Ascending aorta (tissue), 2 donors: ENCODE measurements at regions not wholly inside any gene's neighbourhood (a gene's known extent, or its start where the extent isn't known, plus 50 kb on each side); places are given as distances from the start of the nearest gene placed in this dataset.

Experiments used
- DNase-seq, 2 donors: peaks; one replicate each; pipeline ENCODE4 v3.0.0-alpha.2; 2019; ENCODE audit warnings: low spot score in 2 of 2
- H3K27ac ChIP-seq, 2 donors: fragments of 200-600 bp; sonication (generic); one replicate each; pipeline ENCODE4 v1.5.1; 2016 to 2017; ENCODE audit warnings: mild to moderate bottlenecking in 1 of 2
- H3K27me3 ChIP-seq: fragments of 200-600 bp; sonication (generic); one replicate; pipeline ENCODE4 v1.5.1; 2017
- H3K36me3 ChIP-seq, 2 donors: fragments of 200-600 bp; sonication (generic); one replicate each; pipeline ENCODE4 v1.5.1; 2016
- H3K4me1 ChIP-seq, 2 donors: fragments of 200-600 bp; sonication (generic); one replicate each; pipeline ENCODE4 v1.5.1; 2016 to 2017; ENCODE audit warnings: mild to moderate bottlenecking in 1 of 2
- H3K4me3 ChIP-seq, 2 donors: fragments of 200-600 bp; sonication (generic); one replicate each; pipeline ENCODE4 v1.5.1; 2016 to 2017; ENCODE audit warnings: mild to moderate bottlenecking in 1 of 2
- H3K9me3 ChIP-seq, 2 donors: fragments of 200-600 bp; sonication (generic); one replicate each; pipeline ENCODE4 v1.5.1; 2016
- intact Hi-C: fragments of 100-400 bp; cut with DNase I; formaldehyde crosslinking; loops from one replicate; pipeline ENCODE4 v1.15.1; 2023
- TF ChIP-seq, protein P1 (sequence below), 3 experiments: fragments of 200-600 bp in 2 of 3; fragments of 450-650 bp in 1 of 3; sonication (generic) in 2 of 3; IDR thresholded peaks; one replicate each; pipeline ENCODE4 v1.5.1; 2016 to 2019; ENCODE audit warnings: antibody characterized with exemption in 3 of 3, mild to moderate bottlenecking in 1 of 3, moderate library complexity in 1 of 3

DNA sequence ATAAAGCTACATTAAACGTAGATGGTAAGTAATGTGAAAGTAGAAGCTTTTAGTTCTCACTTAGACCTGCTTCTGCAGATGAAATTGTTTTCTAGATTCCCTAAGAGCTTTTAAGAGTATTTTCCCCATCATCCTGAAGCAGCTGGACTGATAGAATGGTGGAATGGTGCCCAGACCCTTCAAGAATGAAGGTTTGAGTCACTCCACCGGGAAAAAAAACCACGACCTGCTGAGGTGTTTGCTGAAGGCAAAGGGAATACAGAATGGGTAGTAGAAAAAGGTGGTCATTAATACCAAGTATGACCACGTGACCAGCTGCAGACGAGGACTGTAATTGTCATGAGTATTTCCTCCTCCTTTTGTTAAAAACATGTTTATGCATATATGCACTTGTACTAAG, 79.2 kb upstream of the PTPRZ1 start:
- intact Hi-C loops = no loop called here
- H3K4me1 ChIP-seq = no peaks in the 10 kb centered on the region
- no peak overlapping the region for H3K27ac ChIP-seq
- H3K9me3 ChIP-seq = no peaks in the 10 kb centered on the region
- DNase-seq = no peak
- no peaks in the 10 kb centered on the region for H3K27me3 ChIP-seq
- H3K4me3 ChIP-seq = no peak overlapping the region
- TF ChIP-seq, protein P1, sequence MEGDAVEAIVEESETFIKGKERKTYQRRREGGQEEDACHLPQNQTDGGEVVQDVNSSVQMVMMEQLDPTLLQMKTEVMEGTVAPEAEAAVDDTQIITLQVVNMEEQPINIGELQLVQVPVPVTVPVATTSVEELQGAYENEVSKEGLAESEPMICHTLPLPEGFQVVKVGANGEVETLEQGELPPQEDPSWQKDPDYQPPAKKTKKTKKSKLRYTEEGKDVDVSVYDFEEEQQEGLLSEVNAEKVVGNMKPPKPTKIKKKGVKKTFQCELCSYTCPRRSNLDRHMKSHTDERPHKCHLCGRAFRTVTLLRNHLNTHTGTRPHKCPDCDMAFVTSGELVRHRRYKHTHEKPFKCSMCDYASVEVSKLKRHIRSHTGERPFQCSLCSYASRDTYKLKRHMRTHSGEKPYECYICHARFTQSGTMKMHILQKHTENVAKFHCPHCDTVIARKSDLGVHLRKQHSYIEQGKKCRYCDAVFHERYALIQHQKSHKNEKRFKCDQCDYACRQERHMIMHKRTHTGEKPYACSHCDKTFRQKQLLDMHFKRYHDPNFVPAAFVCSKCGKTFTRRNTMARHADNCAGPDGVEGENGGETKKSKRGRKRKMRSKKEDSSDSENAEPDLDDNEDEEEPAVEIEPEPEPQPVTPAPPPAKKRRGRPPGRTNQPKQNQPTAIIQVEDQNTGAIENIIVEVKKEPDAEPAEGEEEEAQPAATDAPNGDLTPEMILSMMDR (IDR thresholded peaks at IDR 0.05) = no peak
- no peaks in the 10 kb centered on the region for H3K36me3 ChIP-seq

DNA sequence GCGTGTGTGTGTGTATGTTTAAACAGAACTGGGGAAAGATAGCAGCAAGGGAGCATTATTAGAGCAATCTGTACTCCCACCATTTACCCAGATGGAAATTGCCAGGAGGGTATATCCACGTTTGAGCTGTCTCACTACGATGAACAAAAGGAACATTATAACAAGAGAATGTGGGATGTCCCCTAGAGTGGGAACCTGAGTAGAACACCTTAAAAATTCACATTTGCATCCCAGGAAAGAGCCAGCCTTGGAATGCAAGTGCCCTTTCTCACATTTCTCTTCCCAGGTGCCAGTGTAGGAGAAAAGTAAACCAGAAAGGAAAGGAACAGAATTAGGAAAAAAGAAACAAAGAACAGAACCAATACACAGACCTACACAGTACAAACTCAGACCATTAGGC, 95.3 kb upstream of the PTPRZ1 start:
- TF ChIP-seq, protein P1 (IDR thresholded peaks at IDR 0.05) = no peak
- intact Hi-C loops = no loop called here

DNA sequence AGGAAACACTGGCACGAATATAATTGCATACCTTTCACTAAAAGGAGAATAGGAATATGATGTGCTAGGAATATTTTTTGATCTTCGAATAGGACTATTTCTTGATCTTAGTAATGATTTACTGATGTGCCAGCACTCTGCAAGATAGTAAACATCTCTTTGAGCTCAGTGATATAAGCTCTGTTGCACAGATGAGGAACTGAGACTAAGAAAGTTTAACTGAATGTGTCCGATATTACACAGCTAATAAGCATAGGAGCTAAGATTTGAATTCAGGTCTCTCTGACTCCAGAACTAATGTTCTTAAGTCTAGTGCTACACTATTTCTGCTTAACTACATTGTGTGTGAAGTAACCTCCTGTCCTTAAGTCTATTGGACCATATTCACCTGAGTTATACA, 98.4 kb upstream of the PTPRZ1 start:
- DNase-seq = no peak
- no peak overlapping the region for H3K27ac ChIP-seq
- TF ChIP-seq, protein P1 (IDR thresholded peaks at IDR 0.05) = no peak

More for the DNA sequence above, 95.3 kb upstream of the PTPRZ1 start:
- Histone ChIP-seq H3K27ac (no peak overlapping the region), H3K9me3 (no peaks in the 10 kb centered on the region), H3K27me3 (no peaks in the 10 kb centered on the region), H3K4me3 (no peak overlapping the region), H3K36me3 (no peaks in the 10 kb centered on the region), H3K4me1 (no peaks in the 10 kb centered on the region)
- DNase-seq = no peak

DNA sequence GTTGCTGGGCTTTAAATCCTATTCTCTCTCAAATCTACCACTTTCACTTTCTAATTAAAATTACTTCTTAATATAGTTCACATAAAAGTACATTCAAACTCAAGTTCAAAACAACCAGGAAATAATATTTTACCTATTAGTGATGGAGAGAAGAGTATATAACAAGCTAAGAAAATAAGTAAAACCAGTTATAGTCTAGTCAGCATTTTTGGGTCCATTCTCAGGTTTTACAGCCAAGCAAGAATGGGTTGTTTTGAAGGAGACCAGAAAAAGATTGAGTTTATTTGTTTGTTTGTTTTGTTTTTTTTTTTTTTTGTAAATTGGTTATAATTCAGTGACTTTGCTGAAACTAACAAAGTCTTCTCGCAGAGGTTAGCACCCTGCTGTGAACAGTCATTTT, 106.3 kb upstream of the PTPRZ1 start:
- H3K4me3 ChIP-seq = no peak overlapping the region
- intact Hi-C loops = no loop called here
- H3K27me3 ChIP-seq = no peaks in the 10 kb centered on the region
- no peak for DNase-seq
- TF ChIP-seq, protein P1 (IDR thresholded peaks at IDR 0.05) = no peak
- H3K36me3 ChIP-seq = no peaks in the 10 kb centered on the region
- no peaks in the 10 kb centered on the region for H3K4me1 ChIP-seq
- H3K27ac ChIP-seq = no peak overlapping the region
- no peaks in the 10 kb centered on the region for H3K9me3 ChIP-seq

More for the DNA sequence above, 98.4 kb upstream of the PTPRZ1 start:
- intact Hi-C loops = no loop called here
- Histone ChIP-seq H3K9me3 (no peaks in the 10 kb centered on the region), H3K4me3 (no peak overlapping the region), H3K36me3 (no peaks in the 10 kb centered on the region), H3K27me3 (no peaks in the 10 kb centered on the region), H3K4me1 (no peaks in the 10 kb centered on the region)

DNA sequence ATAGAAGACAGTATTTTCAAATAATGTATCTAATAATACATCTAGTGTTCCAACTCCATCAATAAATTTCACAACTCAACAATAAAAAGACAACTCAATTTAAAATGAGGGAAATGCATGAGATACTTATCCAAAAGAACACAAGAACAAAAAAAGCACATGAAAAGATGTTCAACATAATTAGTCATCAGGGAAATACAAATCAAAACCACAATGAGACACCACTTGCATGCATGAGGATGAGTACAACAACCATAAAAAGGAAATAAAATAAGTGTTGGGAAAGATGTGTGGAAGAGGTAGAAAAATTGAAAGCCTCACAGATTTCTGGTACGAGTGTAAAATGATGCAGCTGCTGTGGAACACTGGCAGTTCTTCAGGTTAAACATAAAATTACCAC, 111.6 kb upstream of the PTPRZ1 start:
- TF ChIP-seq, protein P1 (IDR thresholded peaks at IDR 0.05) = no peak
- intact Hi-C loops = no loop called here
- Histone ChIP-seq H3K4me3 (no peak overlapping the region), H3K4me1 (no peaks in the 10 kb centered on the region), H3K9me3 (no peaks in the 10 kb centered on the region), H3K36me3 (no peaks in the 10 kb centered on the region), H3K27me3 (no peaks in the 10 kb centered on the region), H3K27ac (no peak overlapping the region)
- DNase-seq = no peak
